IMR-90 (cell line): ENCODE measurements at regions not wholly inside any gene's neighbourhood (a gene's known extent, or its start where the extent isn't known, plus 50 kb on each side); places are given as distances from the start of the nearest gene placed in this dataset.

Experiments used
- ATAC-seq: fragments of 200-7000 bp; cut with Tn5 transposase; 2 replicates; pipeline ENCODE4 v1.9.1; 2020; ENCODE audit warnings: low read depth, mild to moderate bottlenecking, moderate library complexity
- BruUV-seq: library from RNA; stranded (reverse); fragments of 400-500 nt; replicated peaks from 2 replicates; lab custom pipeline; 2021; lab: Mats Ljungman, UMichigan
- CTCF ChIA-PET: fragments of 300-600 bp; formaldehyde crosslinking; extraction: SDS; loops from one replicate; lab custom pipeline; 2021; ENCODE audit warnings: antibody characterized with exemption; lab: Yijun Ruan, JAX
- POLR2A ChIA-PET: fragments of 300-600 bp; sonication (Branson Sonifier 250); formaldehyde crosslinking; loops from one replicate; lab custom pipeline; 2022; ENCODE audit warnings: antibody characterized with exemption; ENCODE audit not compliant: unreplicated experiment; lab: Charles Lee
- DNase-seq: peaks from one replicate; pipeline ENCODE4 v3.0.0; 2013
- H2AFZ ChIP-seq: replicated peaks from 2 replicates; pipeline ENCODE3; 2013; ENCODE audit warnings: low read length, mild to moderate bottlenecking; ENCODE audit not compliant: poor library complexity
- H2AK5ac ChIP-seq: 2 replicates; pipeline ENCODE4 v1.6.1; 2013; ENCODE audit warnings: low read depth, low read length, inconsistent platforms
- H2AK9ac ChIP-seq: replicated peaks from 2 replicates; pipeline ENCODE3; 2013; ENCODE audit warnings: mild to moderate bottlenecking, low read depth, low read length, moderate library complexity; ENCODE audit not compliant: poor library complexity
- H2BK120ac ChIP-seq: 2 replicates; pipeline ENCODE4 v1.6.1; 2013; ENCODE audit warnings: low read depth, low read length, inconsistent platforms
- H2BK15ac ChIP-seq: 3 replicates; pipeline ENCODE4 v1.6.1; 2013; ENCODE audit warnings: low read depth, low read length, inconsistent platforms
- H2BK20ac ChIP-seq: 2 replicates; pipeline ENCODE4 v1.6.1; 2013; ENCODE audit warnings: low read depth, mild to moderate bottlenecking, inconsistent platforms, low read length, moderate library complexity
- H2BK5ac ChIP-seq: 2 replicates; pipeline ENCODE4 v1.6.1; 2013; ENCODE audit warnings: mild to moderate bottlenecking, low read depth, low read length, inconsistent platforms; ENCODE audit not compliant: poor library complexity, severe bottlenecking
- H3K14ac ChIP-seq: replicated peaks from 2 replicates; pipeline ENCODE4 v1.6.1; 2013; ENCODE audit warnings: low read depth, low read length, inconsistent platforms
- H3K18ac ChIP-seq: 2 replicates; pipeline ENCODE4 v1.6.1; 2013; ENCODE audit warnings: low read depth, low read length, control low read depth
- H3K23ac ChIP-seq: 2 replicates; pipeline ENCODE4 v1.6.1; 2013; ENCODE audit warnings: low read depth, low read length, inconsistent platforms
- H3K27ac ChIP-seq: 2 replicates; pipeline ENCODE4 v1.5.1; 2013; ENCODE audit warnings: mild to moderate bottlenecking, control low read depth, low read length; ENCODE audit not compliant: insufficient read depth
- H3K27me3 ChIP-seq: 2 replicates; pipeline ENCODE4 v1.6.1; 2013; ENCODE audit warnings: low read length; ENCODE audit not compliant: control insufficient read depth, insufficient read depth
- H3K36me3 ChIP-seq: 2 replicates; pipeline ENCODE4 v1.6.1; 2013; ENCODE audit warnings: low read length, mixed read lengths; ENCODE audit not compliant: control insufficient read depth, insufficient read depth
- H3K4ac ChIP-seq: 2 replicates; pipeline ENCODE4 v1.6.1; 2013; ENCODE audit warnings: low read depth, low read length, inconsistent platforms
- H3K4me1 ChIP-seq: 2 replicates; pipeline ENCODE4 v1.6.1; 2013; ENCODE audit warnings: low read length, mixed read lengths; ENCODE audit not compliant: control insufficient read depth, insufficient read depth
- H3K4me2 ChIP-seq: 2 replicates; pipeline ENCODE4 v1.6.1; 2013; ENCODE audit warnings: low read depth, mild to moderate bottlenecking, control low read depth, low read length, moderate library complexity
- H3K4me3 ChIP-seq: 2 replicates; pipeline ENCODE4 v1.5.1; 2013; ENCODE audit warnings: low read depth, mild to moderate bottlenecking, control low read depth, low read length, moderate library complexity; ENCODE audit not compliant: insufficient read depth
- H3K56ac ChIP-seq: 2 replicates; pipeline ENCODE4 v1.6.1; 2013; ENCODE audit warnings: low read length, inconsistent platforms; ENCODE audit not compliant: insufficient read depth; ENCODE audit errors: extremely low read depth
- H3K79me1 ChIP-seq, 2 experiments: 2 replicates each; pipeline ENCODE4 v1.6.1; 2013; ENCODE audit warnings: low read length in 2 of 2, inconsistent platforms in 1 of 2, low read depth in 1 of 2
- H3K9ac ChIP-seq: 2 replicates; pipeline ENCODE4 v1.6.1; 2013; ENCODE audit warnings: low read depth, low read length, control low read depth
- H3K9me1 ChIP-seq: 2 replicates; pipeline ENCODE4 v1.6.1; 2013; ENCODE audit warnings: low read length, inconsistent platforms; ENCODE audit not compliant: insufficient read depth
- H3K9me3 ChIP-seq: 2 replicates; pipeline ENCODE4 v1.6.1; 2013; ENCODE audit warnings: low read length; ENCODE audit not compliant: control insufficient read depth, insufficient read depth
- H4K20me1 ChIP-seq: 2 replicates; pipeline ENCODE4 v1.6.1; 2013; ENCODE audit warnings: low read length, inconsistent platforms; ENCODE audit not compliant: insufficient read depth
- H4K5ac ChIP-seq: 2 replicates; pipeline ENCODE4 v1.6.1; 2013; ENCODE audit warnings: mild to moderate bottlenecking, low read depth, low read length, control low read depth
- H4K8ac ChIP-seq, 2 experiments: 2 replicates each; pipeline ENCODE4 v1.6.1; 2013; ENCODE audit warnings: low read depth in 2 of 2, low read length in 2 of 2, control low read depth in 1 of 2, inconsistent platforms in 1 of 2
- H4K91ac ChIP-seq: 2 replicates; pipeline ENCODE4 v1.6.1; 2013; ENCODE audit warnings: low read depth, low read length, inconsistent platforms; ENCODE audit not compliant: insufficient read depth
- MAFK ChIP-seq: IDR thresholded peaks from 2 replicates; pipeline ENCODE4 v1.6.1; 2012; ENCODE audit warnings: low read depth, low read length, improper control_type of control experiment
- RAD21 ChIP-seq: IDR thresholded peaks from 2 replicates; pipeline ENCODE4 v1.6.1; 2012; ENCODE audit warnings: low read length, improper control_type of control experiment
- WGBS, 2 experiments: methylation state at CpG; one replicate each; pipeline versions ENCODE4 v1.1.5 to v1.1.7; 2013; ENCODE audit warnings: missing lambda C conversion rate in 2 of 2; ENCODE audit not compliant: insufficient read length in 1 of 2; ENCODE audit errors: extremely low coverage in 2 of 2; 5-methylcytosine and 5-hydroxymethylcytosine counted together
- dilution Hi-C: fragments of 300-500 bp; cut with HindIII; formaldehyde crosslinking; loops from one replicate; pipeline ENCODE4 v1.14.3; 2018; ENCODE audit warnings: low sequenced_read_pairs; ENCODE audit not compliant: unreplicated experiment
- in situ Hi-C: fragments of 300-500 bp; cut with MboI; formaldehyde crosslinking; loops from 3 replicates; pipeline ENCODE4 v1.14.3; 2019; ENCODE audit warnings: low sequenced_read_pairs, inconsistent platforms, mixed read lengths
- intact Hi-C: fragments of 100-400 bp; cut with micrococcal nuclease; formaldehyde crosslinking; loops from 2 replicates; pipeline ENCODE4 v1.10.0; 2022

DNA sequence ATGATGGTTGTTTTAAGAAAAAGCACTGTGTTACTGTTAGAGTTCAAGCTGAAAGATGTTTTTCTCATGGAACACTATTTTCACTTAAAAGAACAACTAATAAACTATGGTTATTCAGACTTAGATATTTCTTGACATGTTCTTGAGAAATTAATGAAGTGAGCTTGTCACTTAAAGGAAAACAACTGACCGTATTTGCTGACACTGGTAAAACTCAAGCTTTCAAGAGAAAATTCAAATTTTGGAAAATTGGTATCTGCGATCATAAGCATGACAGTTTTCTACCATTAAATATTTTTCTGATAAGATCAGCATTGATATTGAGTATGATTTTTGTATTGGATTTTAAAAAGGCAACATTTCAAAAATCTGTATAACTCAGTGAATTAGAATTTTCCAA, 549.5 kb upstream of the ACTRT1 start:
- no peak overlapping the region for H3K4me3 ChIP-seq
- H3K4ac ChIP-seq, result no peak overlapping the region
- H2AK5ac ChIP-seq, result no peak overlapping the region
- H3K56ac ChIP-seq, result no peak overlapping the region
- H4K91ac ChIP-seq, result no peak overlapping the region
- ChIA-PET CTCF (no interaction called here), POLR2A (no interaction called here)
- dilution Hi-C loops, result no loop called here
- H3K23ac ChIP-seq, result no peak overlapping the region
- BruUV-seq, result no TSS peak
- H2BK15ac ChIP-seq, result no peak overlapping the region
- H3K27ac ChIP-seq, result no peak overlapping the region
- in situ Hi-C loops, result no loop called here
- no peaks in the 10 kb centered on the region for H3K4me1 ChIP-seq
- H2AFZ ChIP-seq, result no peak overlapping the region
- no peaks in the 10 kb centered on the region for H3K79me1 ChIP-seq
- DNase-seq (no peak), ATAC-seq (no peak)
- intact Hi-C loops, result no loop called here
- no peaks in the 10 kb centered on the region for H3K27me3 ChIP-seq
- TF ChIP-seq RAD21 (no peak), MAFK (peak; percentile 62)
- no peak overlapping the region for H4K5ac ChIP-seq
- H3K9me3 ChIP-seq, result no peaks in the 10 kb centered on the region; the same call in 1 of the 2 replicates
- H4K8ac ChIP-seq, result no peak overlapping the region
- no peak overlapping the region for H2BK120ac ChIP-seq
- H2BK5ac ChIP-seq, result no peak overlapping the region
- no peak overlapping the region for H3K4me2 ChIP-seq
- no peaks in the 10 kb centered on the region for H4K20me1 ChIP-seq
- no CpG with 5 or more reads among the region's 2 CpGs for WGBS, 2 experiments
- no peaks in the 10 kb centered on the region for H3K9me1 ChIP-seq
- no peak overlapping the region for H3K18ac ChIP-seq
- no peaks in the 10 kb centered on the region for H3K36me3 ChIP-seq
- no peak overlapping the region for H3K14ac ChIP-seq
- no peak overlapping the region for H2AK9ac ChIP-seq
- no peak overlapping the region for H3K9ac ChIP-seq
- H2BK20ac ChIP-seq, result no peak overlapping the region
